Breast epithelium (tissue), 4 donors: ENCODE measurements at regions not wholly inside any gene's neighbourhood (a gene's known extent, or its start where the extent isn't known, plus 50 kb on each side); places are given as distances from the start of the nearest gene placed in this dataset.

Experiments used
- DNase-seq, 2 donors: peaks; one replicate each; pipeline ENCODE4 v3.0.0-alpha.2; 2019; ENCODE audit warnings: low spot score in 2 of 2
- H3K27ac ChIP-seq, 2 donors: fragments of 200-600 bp; sonication (generic) in 1 of 2; one replicate each; pipeline ENCODE4 v1.5.1; 2016 to 2019; ENCODE audit warnings: mild to moderate bottlenecking in 1 of 2
- H3K27me3 ChIP-seq, 2 donors: fragments of 200-600 bp; sonication (generic) in 1 of 2; one replicate each; pipeline versions ENCODE4 v1.5.1 to v1.6.0; 2017 to 2019; ENCODE audit warnings: control low read depth in 1 of 2, mild to moderate bottlenecking in 1 of 2
- H3K36me3 ChIP-seq: fragments of 200-600 bp; one replicate; pipeline ENCODE4 v1.5.1; 2019
- H3K4me1 ChIP-seq, 2 donors: fragments of 200-600 bp; sonication (generic); one replicate each; pipeline ENCODE4 v1.5.1; 2016 to 2019; ENCODE audit warnings: control low read depth in 1 of 2
- H3K4me3 ChIP-seq, 3 donors: fragments of 200-600 bp; sonication (generic); 1 replicate in 2 of 3; 2 replicates in 1 of 3; pipeline ENCODE4 v1.5.1; 2016 to 2019; ENCODE audit warnings: mild to moderate bottlenecking in 3 of 3, moderate library complexity in 2 of 3
- H3K9me3 ChIP-seq, 2 donors: fragments of 200-600 bp; sonication (generic) in 1 of 2; one replicate each; pipeline ENCODE4 v1.5.1; 2016 to 2019; ENCODE audit warnings: control low read depth in 1 of 2
- POLR2A ChIP-seq: fragments of 450-650 bp; IDR thresholded peaks from one replicate; pipeline ENCODE4 v1.6.1; 2016; ENCODE audit warnings: antibody characterized with exemption, mild to moderate bottlenecking, moderate library complexity
- POLR2AphosphoS5 ChIP-seq, 3 donors: sonication (generic); formaldehyde crosslinking; IDR thresholded peaks; one replicate each; pipeline ENCODE4 v1.6.1; 2017; ENCODE audit warnings: antibody characterized with exemption in 3 of 3
- intact Hi-C: fragments of 100-400 bp; cut with DNase I; formaldehyde crosslinking; loops from one replicate; pipeline ENCODE4 v1.15.1; 2023; ENCODE audit warnings: low total_unique reads
- TF ChIP-seq, protein P1 (sequence below), 3 donors: fragments of 450-650 bp; IDR thresholded peaks; one replicate each; pipeline ENCODE4 v1.5.1; 2016 to 2017; ENCODE audit warnings: antibody characterized with exemption in 3 of 3, mild to moderate bottlenecking in 3 of 3, moderate library complexity in 3 of 3

DNA sequence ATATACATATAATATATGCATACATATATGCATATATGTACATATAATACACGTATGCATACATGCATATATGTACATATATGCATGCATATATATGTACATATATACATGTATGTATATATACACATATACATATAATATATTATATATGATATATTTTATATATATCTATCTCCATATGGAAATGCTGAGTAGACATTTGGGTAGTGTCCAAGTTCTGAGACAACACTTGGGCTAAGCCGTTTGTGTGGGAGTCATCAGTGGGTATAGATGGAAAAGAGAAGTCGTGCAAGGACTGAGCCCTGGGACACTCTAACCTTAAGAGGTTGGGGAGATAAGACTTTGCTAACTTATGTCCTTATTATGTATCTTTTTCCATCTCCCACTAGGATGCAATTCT is 165.2 kb upstream of the PODXL start:
- intact Hi-C loops = no loop called here
- Histone ChIP-seq H3K36me3 (no peaks in the 10 kb centered on the region), H3K27me3 (no peaks in the 10 kb centered on the region), H3K9me3 (no peaks in the 10 kb centered on the region), H3K4me3 (no peak overlapping the region), H3K27ac (no peak overlapping the region), H3K4me1 (no peaks in the 10 kb centered on the region)
- TF ChIP-seq POLR2AphosphoS5 (IDR thresholded peaks at IDR 0.05) = no peak
- TF ChIP-seq POLR2A = no peak
- TF ChIP-seq, protein P1, sequence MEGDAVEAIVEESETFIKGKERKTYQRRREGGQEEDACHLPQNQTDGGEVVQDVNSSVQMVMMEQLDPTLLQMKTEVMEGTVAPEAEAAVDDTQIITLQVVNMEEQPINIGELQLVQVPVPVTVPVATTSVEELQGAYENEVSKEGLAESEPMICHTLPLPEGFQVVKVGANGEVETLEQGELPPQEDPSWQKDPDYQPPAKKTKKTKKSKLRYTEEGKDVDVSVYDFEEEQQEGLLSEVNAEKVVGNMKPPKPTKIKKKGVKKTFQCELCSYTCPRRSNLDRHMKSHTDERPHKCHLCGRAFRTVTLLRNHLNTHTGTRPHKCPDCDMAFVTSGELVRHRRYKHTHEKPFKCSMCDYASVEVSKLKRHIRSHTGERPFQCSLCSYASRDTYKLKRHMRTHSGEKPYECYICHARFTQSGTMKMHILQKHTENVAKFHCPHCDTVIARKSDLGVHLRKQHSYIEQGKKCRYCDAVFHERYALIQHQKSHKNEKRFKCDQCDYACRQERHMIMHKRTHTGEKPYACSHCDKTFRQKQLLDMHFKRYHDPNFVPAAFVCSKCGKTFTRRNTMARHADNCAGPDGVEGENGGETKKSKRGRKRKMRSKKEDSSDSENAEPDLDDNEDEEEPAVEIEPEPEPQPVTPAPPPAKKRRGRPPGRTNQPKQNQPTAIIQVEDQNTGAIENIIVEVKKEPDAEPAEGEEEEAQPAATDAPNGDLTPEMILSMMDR (IDR thresholded peaks at IDR 0.05) = no peak
- no peak for DNase-seq

DNA sequence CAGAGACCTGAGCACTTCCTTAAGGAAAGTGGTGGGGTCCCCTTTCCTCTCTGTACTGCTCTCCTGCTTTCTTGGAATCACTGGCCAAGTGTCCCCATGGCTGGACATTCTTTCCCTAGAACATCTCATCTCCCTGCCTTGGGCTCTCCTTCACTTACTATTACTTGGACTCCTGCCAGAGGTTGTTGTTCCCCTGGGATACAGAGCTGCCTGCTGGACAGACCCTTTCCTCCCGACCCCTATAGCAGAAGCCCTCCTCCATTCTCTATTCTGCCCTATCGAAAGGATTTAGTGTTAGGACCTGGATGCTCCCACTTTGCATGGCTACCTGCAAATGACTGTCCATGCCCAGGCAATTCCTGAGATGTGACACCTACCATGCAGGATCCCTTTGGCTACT is 164.3 kb upstream of the PODXL start:
- intact Hi-C loops = no loop called here

DNA sequence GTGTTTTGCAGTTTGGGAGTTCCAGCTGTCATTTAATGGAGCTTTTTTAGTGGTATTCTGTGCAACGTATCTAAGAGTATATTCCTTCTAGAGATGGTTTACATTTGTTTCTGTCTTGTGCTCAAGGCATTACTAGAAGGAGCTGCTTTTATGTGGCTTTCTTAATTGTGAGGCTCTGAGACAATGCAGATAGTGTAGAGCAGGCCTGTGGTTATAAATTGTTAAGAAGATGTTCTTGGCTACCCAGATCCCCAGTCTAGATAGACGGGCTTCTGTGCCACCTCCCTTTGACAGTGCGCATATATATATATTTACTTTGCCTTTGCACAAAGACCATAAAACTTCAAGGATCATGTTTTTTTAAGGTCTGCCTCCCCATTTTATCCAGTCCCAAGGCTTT is 160.8 kb upstream of the PODXL start:
- no peaks in the 10 kb centered on the region for H3K36me3 ChIP-seq
- no peak for TF ChIP-seq POLR2AphosphoS5 (IDR thresholded peaks at IDR 0.05)
- TF ChIP-seq, protein P1 (IDR thresholded peaks at IDR 0.05) = no peak
- no peak for TF ChIP-seq POLR2A
- no peak overlapping the region for H3K27ac ChIP-seq
- intact Hi-C loops = no loop called here
- H3K4me1 ChIP-seq = no peaks in the 10 kb centered on the region
- no peak for DNase-seq
- H3K9me3 ChIP-seq = no peaks in the 10 kb centered on the region
- H3K4me3 ChIP-seq = no peak overlapping the region
- no peaks in the 10 kb centered on the region for H3K27me3 ChIP-seq

More for the DNA sequence above, 164.3 kb upstream of the PODXL start:
- DNase-seq = no peak
- TF ChIP-seq, protein P1 (IDR thresholded peaks at IDR 0.05) = no peak
- TF ChIP-seq POLR2AphosphoS5 (IDR thresholded peaks at IDR 0.05) (no peak), POLR2A (no peak)
- Histone ChIP-seq H3K4me1 (no peaks in the 10 kb centered on the region), H3K27me3 (no peaks in the 10 kb centered on the region), H3K9me3 (no peaks in the 10 kb centered on the region), H3K4me3 (no peak overlapping the region), H3K27ac (no peak overlapping the region), H3K36me3 (no peaks in the 10 kb centered on the region)

DNA sequence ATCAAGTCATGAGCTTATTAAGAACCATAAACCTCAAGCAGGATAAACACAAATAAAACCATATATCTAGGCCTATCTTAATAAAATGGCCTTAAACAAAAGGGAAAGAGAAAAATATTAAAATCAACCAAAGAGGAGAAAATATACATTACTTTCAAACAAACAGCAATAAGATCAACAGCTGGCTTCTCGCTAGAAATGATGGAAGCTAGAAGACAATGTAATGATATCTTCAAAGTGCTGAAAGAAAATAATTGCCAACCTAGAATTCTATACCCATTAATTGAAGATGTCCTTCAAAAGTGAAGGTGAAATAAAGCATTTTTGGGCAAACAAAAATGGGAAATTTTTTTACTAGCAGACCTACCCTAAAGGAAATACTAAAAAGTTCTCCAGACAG is 142.9 kb upstream of the PODXL start:
- TF ChIP-seq POLR2A (no peak), POLR2AphosphoS5 (IDR thresholded peaks at IDR 0.05) (no peak)
- TF ChIP-seq, protein P1 (IDR thresholded peaks at IDR 0.05) = no peak
- Histone ChIP-seq H3K36me3 (no peaks in the 10 kb centered on the region), H3K27ac (no peak overlapping the region), H3K27me3 (no peaks in the 10 kb centered on the region), H3K9me3 (peaks cover 9 to 23% of the 10 kb centered on the region in 2 donors), H3K4me3 (no peak overlapping the region), H3K4me1 (no peaks in the 10 kb centered on the region)
- intact Hi-C loops = no loop called here
- no peak for DNase-seq

DNA sequence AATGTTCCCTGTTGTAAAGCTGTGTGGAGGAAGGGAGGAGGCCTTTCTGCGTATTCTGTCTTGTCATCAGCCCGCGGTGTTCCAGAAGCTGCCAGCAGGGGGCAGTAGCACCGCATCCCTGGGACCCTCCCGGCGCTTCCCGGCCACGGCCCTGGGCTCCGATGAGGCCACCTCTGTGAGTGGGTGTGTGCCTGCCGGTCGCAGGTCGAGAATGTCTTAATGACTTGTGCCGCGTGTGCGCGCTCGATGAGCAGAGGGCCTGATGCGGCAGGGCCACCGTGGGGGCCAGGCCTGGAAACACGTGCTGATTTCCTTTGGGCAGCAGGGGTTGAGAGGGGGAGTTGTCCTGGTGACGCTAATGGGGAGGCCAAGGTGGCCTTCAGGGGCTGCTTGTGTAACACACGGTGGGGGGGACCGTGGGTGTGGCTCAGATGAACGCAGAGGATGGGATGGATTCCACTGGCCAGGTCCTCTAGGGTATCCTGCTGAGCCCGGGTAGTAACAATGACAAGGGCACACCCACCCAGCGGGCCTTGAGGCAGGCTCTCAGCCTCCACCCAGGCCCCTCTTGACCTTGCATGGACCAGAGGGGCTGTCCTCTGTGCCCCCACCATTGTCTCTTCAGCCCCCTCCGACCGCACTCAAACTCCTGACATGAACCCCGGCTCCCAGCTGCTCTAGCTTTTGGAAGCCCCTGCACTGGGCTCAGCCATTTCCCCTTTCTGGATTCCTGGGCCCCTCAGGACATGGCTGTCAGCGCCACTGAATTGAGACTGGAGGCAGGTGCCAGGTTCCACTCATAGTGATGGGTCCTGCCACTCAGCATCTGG is 135.9 kb upstream of the PODXL start:
- H3K27ac ChIP-seq = no peak overlapping the region
- TF ChIP-seq POLR2AphosphoS5 (IDR thresholded peaks at IDR 0.05) = no peak
- TF ChIP-seq, protein P1 (IDR thresholded peaks at IDR 0.05) = peak in 1 of 3 donors; percentile 66
- TF ChIP-seq POLR2A = no peak
- intact Hi-C loops = no loop called here
- no peaks in the 10 kb centered on the region for H3K9me3 ChIP-seq
- no peak overlapping the region for H3K4me3 ChIP-seq
- H3K4me1 ChIP-seq = no peaks in the 10 kb centered on the region
- H3K27me3 ChIP-seq = peaks cover 0 to 28% of the 10 kb centered on the region in 2 donors
- no peaks in the 10 kb centered on the region for H3K36me3 ChIP-seq
- DNase-seq = no peak
